Coronary artery (tissue), 2 donors: ENCODE measurements at regions not wholly inside any gene's neighbourhood (a gene's known extent, or its start where the extent isn't known, plus 50 kb on each side); places are given as distances from the start of the nearest gene placed in this dataset.
"Not testable (repeated sequence)": the region's sequence is repeated elsewhere in the genome, so short reads cannot be mapped to it uniquely, and the experiment has no call there.

Experiments
- DNase-seq: peaks from one replicate; pipeline ENCODE4 v3.0.0-alpha.2; 2017; ENCODE audit warnings: low spot score
- H3K27ac ChIP-seq, 2 donors: fragments of 200-600 bp; sonication (generic); one replicate each; pipeline ENCODE4 v1.5.1; 2016 to 2019
- H3K4me3 ChIP-seq: fragments of 200-600 bp; sonication (generic); 2 replicates; pipeline ENCODE4 v1.5.1; 2016; ENCODE audit warnings: mild to moderate bottlenecking, moderate library complexity
- CTCF ChIP-seq: fragments of 200-600 bp; sonication (generic); IDR thresholded peaks from one replicate; pipeline ENCODE4 v1.5.1; 2019; ENCODE audit warnings: antibody characterized with exemption

- no peak overlapping the region for H3K4me3 ChIP-seq
- TF ChIP-seq CTCF: no peak
- DNase-seq: no peak
These were observed 1690.1 kb downstream of the TP53TG3F start for GRCh38 chr16:35149550-35149949.

GRCh38 chr16:35150805-35151312 is 1691.4 kb downstream of the TP53TG3F start:
- Histone ChIP-seq H3K27ac (no peak overlapping the region), H3K4me3 (no peak overlapping the region)
- TF ChIP-seq CTCF: no peak
- peak; percentile 64 for DNase-seq

More at GRCh38 chr16:35149550-35149949, 1690.1 kb downstream of the TP53TG3F start:
- no peak overlapping the region for H3K27ac ChIP-seq

- TF ChIP-seq CTCF: no peak
- no peak overlapping the region for H3K4me3 ChIP-seq
- no peak for DNase-seq
- H3K27ac ChIP-seq: no peak overlapping the region
These were observed 1692.7 kb downstream of the TP53TG3F start for GRCh38 chr16:35152067-35152627.

- no peak for DNase-seq
- H3K27ac ChIP-seq: no peak overlapping the region
- H3K4me3 ChIP-seq: no peak overlapping the region
- TF ChIP-seq CTCF: no peak
These were observed 1695.2 kb downstream of the TP53TG3F start for GRCh38 chr16:35154627-35155026.

GRCh38 chr16:35157549-35157948 is 1698.1 kb downstream of the TP53TG3F start:
- DNase-seq, H3K27ac ChIP-seq, H3K4me3 ChIP-seq: not testable (repeated sequence)

GRCh38 chr16:35169324-35169723 is 1709.9 kb downstream of the TP53TG3F start:
- not testable (repeated sequence) for DNase-seq, H3K27ac ChIP-seq, H3K4me3 ChIP-seq

GRCh38 chr16:35170061-35170460 is 1710.6 kb downstream of the TP53TG3F start:
- H3K4me3 ChIP-seq, H3K27ac ChIP-seq, DNase-seq: not testable (repeated sequence)

GRCh38 chr16:35170610-35171009 is 1711.2 kb downstream of the TP53TG3F start:
- no peak overlapping the region for H3K27ac ChIP-seq
- no peak for TF ChIP-seq CTCF
- no peak for DNase-seq
- no peak overlapping the region for H3K4me3 ChIP-seq

- DNase-seq: peak; percentile 31
- no peak for TF ChIP-seq CTCF
- Histone ChIP-seq H3K27ac (no peak overlapping the region), H3K4me3 (no peak overlapping the region)
These were observed 1711.7 kb downstream of the TP53TG3F start for GRCh38 chr16:35171106-35171505.
